Type B pancreatic cell (in vitro differentiated cells): ENCODE measurements at regions not wholly inside any gene's neighbourhood (a gene's known extent, or its start where the extent isn't known, plus 50 kb on each side); places are given as distances from the start of the nearest gene placed in this dataset.

Experiments
- DNase-seq: peaks from one replicate; pipeline ENCODE4 v3.0.0; 2021; ENCODE audit warnings: mixed read lengths; ENCODE audit not compliant: unreplicated experiment; ENCODE audit errors: extremely low spot score
- H3K27ac Mint-ChIP-seq: 2 replicates; pipeline ENCODE4 v1.8.0; 2021; ENCODE audit warnings: mild to moderate bottlenecking, mixed read lengths
- H3K27me3 Mint-ChIP-seq: 2 replicates; pipeline ENCODE4 v1.8.0; 2021; ENCODE audit warnings: mixed read lengths
- H3K36me3 Mint-ChIP-seq: 2 replicates; pipeline ENCODE4 v1.8.0; 2021; ENCODE audit warnings: mixed read lengths
- H3K4me1 Mint-ChIP-seq: one replicate; pipeline ENCODE4 v1.8.0; 2021; ENCODE audit warnings: mixed read lengths; ENCODE audit not compliant: unreplicated experiment
- H3K4me3 Mint-ChIP-seq: 2 replicates; pipeline ENCODE4 v1.8.0; 2021; ENCODE audit warnings: mild to moderate bottlenecking, mixed read lengths
- H3K9me3 Mint-ChIP-seq: 2 replicates; pipeline ENCODE4 v1.8.0; 2021; ENCODE audit warnings: mixed read lengths
- CTCF ChIP-seq: fragments of 200-600 bp; sonication (generic); conservative IDR thresholded peaks from 2 replicates; pipeline ENCODE4 v1.5.0; 2021; ENCODE audit warnings: antibody characterized with exemption, mild to moderate bottlenecking

GRCh38 chr5:90233476-90233875 is 176.1 kb downstream of the CETN3 start:
- Mint-ChIP-seq H3K27me3 (peaks cover 7% of the 10 kb centered on the region), H3K4me3 (no peak overlapping the region), H3K27ac (no peak overlapping the region), H3K4me1 (peaks cover 4% of the 10 kb centered on the region), H3K9me3 (no peaks in the 10 kb centered on the region), H3K36me3 (no peaks in the 10 kb centered on the region)
- DNase-seq = no peak
- TF ChIP-seq CTCF = no peak

- H3K4me3 Mint-ChIP-seq = no peak overlapping the region
- TF ChIP-seq CTCF = no peak
- H3K27me3 Mint-ChIP-seq = peaks cover 4% of the 10 kb centered on the region
- no peak overlapping the region for H3K27ac Mint-ChIP-seq
- H3K36me3 Mint-ChIP-seq = no peaks in the 10 kb centered on the region
- DNase-seq = no peak
- H3K9me3 Mint-ChIP-seq = no peaks in the 10 kb centered on the region
- H3K4me1 Mint-ChIP-seq = peaks cover 4% of the 10 kb centered on the region
Observed at GRCh38 chr5:90231688-90232087, 177.9 kb downstream of the CETN3 start.

GRCh38 chr5:90227683-90228082 is 181.9 kb downstream of the CETN3 start:
- no peak for DNase-seq
- no peak for TF ChIP-seq CTCF
- Mint-ChIP-seq H3K4me1 (no peaks in the 10 kb centered on the region), H3K9me3 (no peaks in the 10 kb centered on the region), H3K4me3 (no peak overlapping the region), H3K27ac (no peak overlapping the region), H3K27me3 (peaks cover 7% of the 10 kb centered on the region), H3K36me3 (no peaks in the 10 kb centered on the region)

- no peak overlapping the region for H3K4me3 Mint-ChIP-seq
- H3K27ac Mint-ChIP-seq = no peak overlapping the region
- DNase-seq = no peak
- TF ChIP-seq CTCF = no peak
- H3K27me3 Mint-ChIP-seq = peaks cover 2% of the 10 kb centered on the region
- no peaks in the 10 kb centered on the region for H3K36me3 Mint-ChIP-seq
- H3K4me1 Mint-ChIP-seq = no peaks in the 10 kb centered on the region
- H3K9me3 Mint-ChIP-seq = no peaks in the 10 kb centered on the region
Observed at GRCh38 chr5:90226433-90227099, 183.0 kb downstream of the CETN3 start.

- peaks cover 2% of the 10 kb centered on the region for H3K27me3 Mint-ChIP-seq
- no peak overlapping the region for H3K4me3 Mint-ChIP-seq
- no peaks in the 10 kb centered on the region for H3K9me3 Mint-ChIP-seq
- H3K36me3 Mint-ChIP-seq = no peaks in the 10 kb centered on the region
- H3K4me1 Mint-ChIP-seq = no peaks in the 10 kb centered on the region
- no peak for DNase-seq
- no peak overlapping the region for H3K27ac Mint-ChIP-seq
- no peak for TF ChIP-seq CTCF
Observed at GRCh38 chr5:90224342-90224741, 185.2 kb downstream of the CETN3 start.

GRCh38 chr5:90223756-90224155 is 185.8 kb downstream of the CETN3 start:
- Mint-ChIP-seq H3K36me3 (no peaks in the 10 kb centered on the region), H3K27ac (no peak overlapping the region), H3K4me1 (no peaks in the 10 kb centered on the region), H3K4me3 (no peak overlapping the region), H3K9me3 (no peaks in the 10 kb centered on the region), H3K27me3 (peaks cover 2% of the 10 kb centered on the region)
- no peak for DNase-seq
- no peak for TF ChIP-seq CTCF
